Upper lobe of left lung (tissue), 4 donors: ENCODE measurements at regions not wholly inside any gene's neighbourhood (a gene's known extent, or its start where the extent isn't known, plus 50 kb on each side); places are given as distances from the start of the nearest gene placed in this dataset.
"Not testable (repeated sequence)": the region's sequence is repeated elsewhere in the genome, so short reads cannot be mapped to it uniquely, and the experiment has no call there.

Experiments
- EP300 ChIP-seq, 4 donors: sonication (generic); formaldehyde crosslinking; IDR thresholded peaks; one replicate each; pipeline ENCODE4 v1.5.1; 2017; ENCODE audit warnings: antibody characterized with exemption in 4 of 4, control low read depth in 2 of 4
- POLR2A ChIP-seq, 4 donors: fragments of 450-650 bp; IDR thresholded peaks; one replicate each; pipeline ENCODE4 v1.5.1; 2016 to 2017; ENCODE audit warnings: antibody characterized with exemption in 4 of 4, mild to moderate bottlenecking in 2 of 4
- TF ChIP-seq, protein P1 (sequence below), 6 experiments: fragments of 450-650 bp in 4 of 6; fragments of 200-600 bp in 2 of 6; sonication (generic) in 2 of 6; IDR thresholded peaks; one replicate each; pipeline ENCODE4 v1.5.1; 2016 to 2019; ENCODE audit warnings: antibody characterized with exemption in 6 of 6

DNA sequence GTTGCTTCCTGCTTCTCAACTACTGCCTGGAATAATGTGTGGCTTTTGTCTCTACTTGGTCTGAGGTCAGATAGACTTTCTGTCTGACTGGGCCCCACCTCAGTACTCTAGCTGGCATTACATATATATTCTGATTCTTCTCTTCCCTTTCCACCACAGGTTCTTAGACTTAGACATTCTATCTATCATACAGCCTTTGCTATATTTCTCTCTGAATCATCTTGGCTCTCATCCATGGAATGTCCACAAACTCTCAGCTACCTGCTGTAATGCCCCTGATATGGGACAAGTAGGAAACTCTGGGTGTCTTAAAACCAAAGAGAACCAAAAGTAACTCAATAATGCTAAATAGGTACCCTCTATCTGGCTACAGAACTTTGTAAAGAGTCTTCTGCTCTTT lies 170.8 kb upstream of the FAM174A start:
- TF ChIP-seq POLR2A, EP300 (IDR thresholded peaks at IDR 0.05): not testable (repeated sequence)
- TF ChIP-seq, protein P1, sequence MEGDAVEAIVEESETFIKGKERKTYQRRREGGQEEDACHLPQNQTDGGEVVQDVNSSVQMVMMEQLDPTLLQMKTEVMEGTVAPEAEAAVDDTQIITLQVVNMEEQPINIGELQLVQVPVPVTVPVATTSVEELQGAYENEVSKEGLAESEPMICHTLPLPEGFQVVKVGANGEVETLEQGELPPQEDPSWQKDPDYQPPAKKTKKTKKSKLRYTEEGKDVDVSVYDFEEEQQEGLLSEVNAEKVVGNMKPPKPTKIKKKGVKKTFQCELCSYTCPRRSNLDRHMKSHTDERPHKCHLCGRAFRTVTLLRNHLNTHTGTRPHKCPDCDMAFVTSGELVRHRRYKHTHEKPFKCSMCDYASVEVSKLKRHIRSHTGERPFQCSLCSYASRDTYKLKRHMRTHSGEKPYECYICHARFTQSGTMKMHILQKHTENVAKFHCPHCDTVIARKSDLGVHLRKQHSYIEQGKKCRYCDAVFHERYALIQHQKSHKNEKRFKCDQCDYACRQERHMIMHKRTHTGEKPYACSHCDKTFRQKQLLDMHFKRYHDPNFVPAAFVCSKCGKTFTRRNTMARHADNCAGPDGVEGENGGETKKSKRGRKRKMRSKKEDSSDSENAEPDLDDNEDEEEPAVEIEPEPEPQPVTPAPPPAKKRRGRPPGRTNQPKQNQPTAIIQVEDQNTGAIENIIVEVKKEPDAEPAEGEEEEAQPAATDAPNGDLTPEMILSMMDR (IDR thresholded peaks at IDR 0.05), result not testable (repeated sequence)
